Upper lobe of left lung (tissue), 6 donors: ENCODE measurements at regions not wholly inside any gene's neighbourhood (a gene's known extent, or its start where the extent isn't known, plus 50 kb on each side); places are given as distances from the start of the nearest gene placed in this dataset.

Experiments used
- ATAC-seq, 2 donors: fragments of 200-7000 bp; cut with Tn5 transposase; one replicate each; pipeline ENCODE4 v1.9.1; 2022; ENCODE audit warnings: mild to moderate bottlenecking in 2 of 2, moderate library complexity in 2 of 2; ENCODE audit not compliant: low FRiP score in 2 of 2
- DNase-seq, 2 donors: peaks; one replicate each; pipeline ENCODE4 v3.0.0-alpha.2; 2019 to 2020
- H3K27ac ChIP-seq, 4 donors: fragments of 200-600 bp; sonication (generic); one replicate each; pipeline ENCODE4 v1.5.1; 2016 to 2019
- H3K27me3 ChIP-seq, 4 donors: fragments of 200-600 bp; sonication (generic); one replicate each; pipeline ENCODE4 v1.5.1; 2017 to 2019
- H3K36me3 ChIP-seq, 4 donors: fragments of 200-600 bp; sonication (generic); one replicate each; pipeline ENCODE4 v1.5.1; 2016 to 2019
- H3K4me1 ChIP-seq, 4 donors: fragments of 200-600 bp; sonication (generic); one replicate each; pipeline ENCODE4 v1.5.1; 2018 to 2019
- H3K4me3 ChIP-seq, 4 donors: fragments of 200-600 bp; sonication (generic); one replicate each; pipeline ENCODE4 v1.5.1; 2017 to 2019; ENCODE audit warnings: mild to moderate bottlenecking in 2 of 4, moderate library complexity in 1 of 4
- H3K9me3 ChIP-seq, 4 donors: fragments of 200-600 bp; sonication (generic); one replicate each; pipeline ENCODE4 v1.5.1; 2018 to 2019
- CTCF ChIP-seq, 6 experiments: fragments of 450-650 bp in 4 of 6; fragments of 200-600 bp in 2 of 6; sonication (generic) in 2 of 6; IDR thresholded peaks; one replicate each; pipeline ENCODE4 v1.5.1; 2016 to 2019; ENCODE audit warnings: antibody characterized with exemption in 6 of 6
- EP300 ChIP-seq, 4 donors: sonication (generic); formaldehyde crosslinking; IDR thresholded peaks; one replicate each; pipeline ENCODE4 v1.5.1; 2017; ENCODE audit warnings: antibody characterized with exemption in 4 of 4, control low read depth in 2 of 4
- POLR2A ChIP-seq, 4 donors: fragments of 450-650 bp; IDR thresholded peaks; one replicate each; pipeline ENCODE4 v1.5.1; 2016 to 2017; ENCODE audit warnings: antibody characterized with exemption in 4 of 4, mild to moderate bottlenecking in 2 of 4
- POLR2AphosphoS5 ChIP-seq, 2 donors: sonication (generic); formaldehyde crosslinking; IDR thresholded peaks; one replicate each; pipeline ENCODE4 v1.5.1; 2017; ENCODE audit warnings: antibody characterized with exemption in 2 of 2
- WGBS, 2 donors: methylation state at CpG; one replicate each; pipeline ENCODE4 v1.1.5; 2017 to 2018; 5-methylcytosine and 5-hydroxymethylcytosine counted together
- donor health status: DM: no; HTN: no; CAD: no; lungs with moderate emphysema.
- donor health status: DM: no; HTN: yes; CAD: no; lungs with severe emphysema.

GRCh38 chr1:80363689-80364475 is 1357.4 kb upstream of the ADGRL4 start:
- Histone ChIP-seq H3K27me3 (no peaks in the 10 kb centered on the region), H3K9me3 (no peaks in the 10 kb centered on the region), H3K4me3 (no peak overlapping the region), H3K4me1 (no peaks in the 10 kb centered on the region), H3K36me3 (no peaks in the 10 kb centered on the region), H3K27ac (no peak overlapping the region)
- TF ChIP-seq POLR2A (IDR thresholded peaks at IDR 0.05), result no peak
- 93 to 95% methylated on average over 5 of the region's 5 CpGs for WGBS, 2 donors
- no peak for DNase-seq
- no peak for ATAC-seq

- Histone ChIP-seq H3K4me3 (no peak overlapping the region), H3K9me3 (no peaks in the 10 kb centered on the region), H3K27me3 (no peaks in the 10 kb centered on the region), H3K36me3 (no peaks in the 10 kb centered on the region), H3K4me1 (no peaks in the 10 kb centered on the region), H3K27ac (no peak overlapping the region)
- TF ChIP-seq EP300 (IDR thresholded peaks at IDR 0.05), result no peak
- no peak for TF ChIP-seq POLR2A (IDR thresholded peaks at IDR 0.05)
- no peak for TF ChIP-seq POLR2AphosphoS5 (IDR thresholded peaks at IDR 0.05)
- no peak for TF ChIP-seq CTCF (IDR thresholded peaks at IDR 0.05)
- DNase-seq (no peak), ATAC-seq (no peak)
- WGBS, 2 donors, result 83 to 89% methylated on average over 2 of the region's 2 CpGs
Measured at GRCh38 chr1:80359666-80360065, 1353.1 kb upstream of the ADGRL4 start.

- ATAC-seq (no peak), DNase-seq (no peak)
- WGBS, 2 donors, result 87 to 90% methylated on average over 9 of the region's 9 CpGs
- Histone ChIP-seq H3K27ac (no peak overlapping the region), H3K27me3 (no peaks in the 10 kb centered on the region), H3K4me1 (no peaks in the 10 kb centered on the region), H3K4me3 (no peak overlapping the region), H3K36me3 (no peaks in the 10 kb centered on the region), H3K9me3 (no peaks in the 10 kb centered on the region)
- TF ChIP-seq CTCF (IDR thresholded peaks at IDR 0.05) (no peak), EP300 (IDR thresholded peaks at IDR 0.05) (no peak), POLR2AphosphoS5 (IDR thresholded peaks at IDR 0.05) (no peak), POLR2A (IDR thresholded peaks at IDR 0.05) (no peak)
Measured at GRCh38 chr1:80349218-80349617, 1342.7 kb upstream of the ADGRL4 start.

GRCh38 chr1:80341021-80341420 is 1334.5 kb upstream of the ADGRL4 start:
- no peak for DNase-seq
- 66 to 82% methylated on average over 3 of the region's 3 CpGs for WGBS, 2 donors
- H3K9me3 ChIP-seq, result no peaks in the 10 kb centered on the region
- no peak for ATAC-seq
- H3K4me3 ChIP-seq, result no peak overlapping the region
- H3K36me3 ChIP-seq, result no peaks in the 10 kb centered on the region
- no peaks in the 10 kb centered on the region for H3K4me1 ChIP-seq
- H3K27me3 ChIP-seq, result no peaks in the 10 kb centered on the region
- TF ChIP-seq CTCF (IDR thresholded peaks at IDR 0.05) (no peak), EP300 (IDR thresholded peaks at IDR 0.05) (no peak), POLR2A (IDR thresholded peaks at IDR 0.05) (no peak), POLR2AphosphoS5 (IDR thresholded peaks at IDR 0.05) (no peak)
- H3K27ac ChIP-seq, result no peak overlapping the region

- no peak overlapping the region for H3K4me3 ChIP-seq
- 75% methylated on average over 5 of the region's 5 CpGs for WGBS, 2 donors
- no peaks in the 10 kb centered on the region for H3K36me3 ChIP-seq
- H3K27ac ChIP-seq, result no peak overlapping the region
- DNase-seq (no peak), ATAC-seq (no peak)
- H3K27me3 ChIP-seq, result no peaks in the 10 kb centered on the region
- no peaks in the 10 kb centered on the region for H3K4me1 ChIP-seq
- TF ChIP-seq POLR2A (IDR thresholded peaks at IDR 0.05), result no peak
- no peak for TF ChIP-seq POLR2AphosphoS5 (IDR thresholded peaks at IDR 0.05)
- TF ChIP-seq CTCF (IDR thresholded peaks at IDR 0.05), result no peak
- TF ChIP-seq EP300 (IDR thresholded peaks at IDR 0.05), result no peak
- H3K9me3 ChIP-seq, result no peaks in the 10 kb centered on the region
Measured at GRCh38 chr1:80318108-80318507, 1311.6 kb upstream of the ADGRL4 start.
